Neural crest cell (in vitro differentiated cells): ENCODE measurements at regions not wholly inside any gene's neighbourhood (a gene's known extent, or its start where the extent isn't known, plus 50 kb on each side); places are given as distances from the start of the nearest gene placed in this dataset.
"Not testable (repeated sequence)": the region's sequence is repeated elsewhere in the genome, so short reads cannot be mapped to it uniquely, and the experiment has no call there.

Experiments
- DNase-seq: peaks from one replicate; pipeline ENCODE4 v3.0.0; 2021; ENCODE audit warnings: low read depth, mixed read lengths, low spot score
- H3K27ac Mint-ChIP-seq: one replicate; pipeline ENCODE4 v1.8.0; 2021; ENCODE audit warnings: mild to moderate bottlenecking, mixed read lengths; ENCODE audit not compliant: unreplicated experiment
- H3K27me3 Mint-ChIP-seq: 2 replicates; pipeline ENCODE4 v1.8.0; 2021; ENCODE audit warnings: low read depth, mild to moderate bottlenecking, mixed read lengths
- H3K36me3 Mint-ChIP-seq: 2 replicates; pipeline ENCODE4 v1.8.0; 2021; ENCODE audit warnings: low read depth, mild to moderate bottlenecking, mixed read lengths
- H3K4me1 Mint-ChIP-seq: 2 replicates; pipeline ENCODE4 v1.8.0; 2021; ENCODE audit warnings: mixed read lengths
- H3K4me3 Mint-ChIP-seq: one replicate; pipeline ENCODE4 v1.8.0; 2021; ENCODE audit warnings: mild to moderate bottlenecking, mixed read lengths
- H3K9me3 Mint-ChIP-seq: 2 replicates; pipeline ENCODE4 v1.8.0; 2021; ENCODE audit warnings: mixed read lengths
- CTCF ChIP-seq: fragments of 200-600 bp; sonication (generic); conservative IDR thresholded peaks from 2 replicates; pipeline ENCODE4 v1.5.0; 2021; ENCODE audit warnings: antibody characterized with exemption, mild to moderate bottlenecking

GRCh38 chr3:22859618-22860017 lies 343.5 kb upstream of the UBE2E2 start:
- TF ChIP-seq CTCF: no peak
- no peak for DNase-seq
- Mint-ChIP-seq H3K4me1 (peaks cover 7% of the 10 kb centered on the region), H3K9me3 (no peaks in the 10 kb centered on the region), H3K36me3 (no peaks in the 10 kb centered on the region), H3K4me3 (no peak overlapping the region), H3K27me3 (no peaks in the 10 kb centered on the region), H3K27ac (no peak overlapping the region)

DNA sequence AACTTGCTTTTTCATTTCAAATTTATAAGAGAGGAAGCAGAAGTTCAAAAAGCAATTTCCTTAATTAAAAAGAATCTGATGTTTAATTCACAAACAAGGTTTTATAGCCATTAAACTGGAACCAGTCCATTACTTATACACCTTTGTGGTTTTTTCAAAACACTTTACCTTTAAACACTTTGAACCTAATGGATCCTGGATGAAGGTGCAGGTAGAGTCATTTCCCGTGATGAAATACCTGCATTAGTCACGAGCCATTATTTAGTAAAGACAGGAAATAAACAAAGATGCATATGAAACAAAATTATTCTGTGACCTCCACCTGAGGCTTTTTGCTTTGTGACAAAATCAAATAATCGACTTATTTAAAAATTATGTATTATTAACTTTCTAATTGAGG lies 341.7 kb upstream of the UBE2E2 start:
- H3K36me3 Mint-ChIP-seq: no peaks in the 10 kb centered on the region
- no peak overlapping the region for H3K4me3 Mint-ChIP-seq
- no peak for TF ChIP-seq CTCF
- H3K27ac Mint-ChIP-seq: no peak overlapping the region
- no peaks in the 10 kb centered on the region for H3K9me3 Mint-ChIP-seq
- H3K27me3 Mint-ChIP-seq: no peaks in the 10 kb centered on the region
- no peak for DNase-seq
- H3K4me1 Mint-ChIP-seq: peaks cover 7% of the 10 kb centered on the region

- Mint-ChIP-seq H3K9me3 (no peaks in the 10 kb centered on the region), H3K4me1 (peaks cover 7% of the 10 kb centered on the region), H3K27ac (no peak overlapping the region), H3K36me3 (no peaks in the 10 kb centered on the region), H3K4me3 (no peak overlapping the region), H3K27me3 (no peaks in the 10 kb centered on the region)
- DNase-seq: no peak
- TF ChIP-seq CTCF: peak; percentile 17
These were observed 341.0 kb upstream of the UBE2E2 start for GRCh38 chr3:22862111-22862510.

- H3K27ac Mint-ChIP-seq, H3K27me3 Mint-ChIP-seq, DNase-seq, H3K4me3 Mint-ChIP-seq, H3K36me3 Mint-ChIP-seq, H3K4me1 Mint-ChIP-seq, H3K9me3 Mint-ChIP-seq: not testable (repeated sequence)
These were observed 320.3 kb upstream of the UBE2E2 start for GRCh38 chr3:22882834-22883233.

- Mint-ChIP-seq H3K4me1 (no peaks in the 10 kb centered on the region), H3K4me3 (no peak overlapping the region), H3K27ac (no peak overlapping the region), H3K36me3 (no peaks in the 10 kb centered on the region), H3K27me3 (no peaks in the 10 kb centered on the region), H3K9me3 (no peaks in the 10 kb centered on the region)
- TF ChIP-seq CTCF: no peak
- DNase-seq: no peak
These were observed 318.1 kb upstream of the UBE2E2 start for GRCh38 chr3:22885039-22885438.

GRCh38 chr3:22885574-22886341 lies 317.4 kb upstream of the UBE2E2 start:
- DNase-seq: no peak
- no peak for TF ChIP-seq CTCF
- H3K36me3 Mint-ChIP-seq: no peaks in the 10 kb centered on the region
- no peaks in the 10 kb centered on the region for H3K9me3 Mint-ChIP-seq
- no peaks in the 10 kb centered on the region for H3K4me1 Mint-ChIP-seq
- H3K27me3 Mint-ChIP-seq: no peaks in the 10 kb centered on the region
- H3K4me3 Mint-ChIP-seq: no peak overlapping the region
- no peak overlapping the region for H3K27ac Mint-ChIP-seq
